ENCODE measurements at regions not wholly inside any gene's neighbourhood (a gene's known extent, or its start where the extent isn't known, plus 50 kb on each side); places are given as distances from the start of the nearest gene placed in this dataset.

DNA sequence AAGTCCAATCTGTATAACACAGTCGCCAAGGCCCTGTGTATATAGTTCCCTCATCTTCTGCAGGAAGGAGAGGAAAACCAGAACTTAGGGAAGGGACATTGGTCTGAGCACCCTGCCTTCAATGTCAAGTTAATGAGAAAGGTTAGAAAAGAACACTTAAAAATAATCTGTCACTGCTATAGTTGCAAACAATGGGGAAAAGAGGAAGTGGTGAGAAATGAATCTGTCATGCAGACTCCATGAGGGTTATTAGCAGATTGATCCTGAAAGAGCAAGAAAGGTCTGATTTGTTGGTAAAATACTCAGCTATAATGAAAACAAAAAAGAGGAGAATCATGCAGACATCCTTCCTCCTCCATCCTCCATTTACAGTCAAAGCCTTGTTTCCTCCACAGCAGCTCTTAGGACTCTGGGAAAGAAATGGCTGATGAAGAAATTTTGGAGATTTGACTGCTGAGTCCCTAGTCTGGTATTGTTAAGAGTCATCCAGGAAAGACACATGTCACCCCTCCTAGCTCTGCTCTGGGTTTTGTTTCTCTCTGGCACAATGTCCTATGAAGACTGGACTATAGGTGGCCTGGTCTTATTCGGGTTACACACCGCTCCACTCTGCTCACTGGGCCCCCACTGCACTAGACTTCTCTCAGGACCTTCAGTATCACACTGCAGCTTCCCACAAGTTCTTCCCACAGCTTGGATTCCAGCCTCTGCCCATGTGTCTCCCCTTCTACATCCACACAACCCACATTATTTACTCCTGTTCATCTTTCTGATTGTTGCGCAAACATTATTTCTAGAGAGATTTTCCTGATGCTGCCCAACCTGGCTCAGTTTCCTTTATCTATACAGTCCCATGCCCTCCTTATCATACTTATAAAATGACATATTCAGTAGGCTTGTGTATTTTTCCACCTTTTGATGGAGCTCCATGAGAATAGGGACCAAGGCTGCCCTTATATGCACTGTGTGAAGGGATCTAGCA is 56.5 kb upstream of the XYLT1 start:
- no peak overlapping the region for H3K27ac ChIP-seq (ENCODE audit: low read depth, low read length)
- H3K4me1 ChIP-seq (ENCODE audit: insufficient read depth, low read length) = no peaks in the 10 kb centered on the region
- no peak overlapping the region for H3K4me3 ChIP-seq (ENCODE audit: insufficient read depth, low read length)
- no peak overlapping the region for H2AFZ ChIP-seq (ENCODE audit: low read length)
- H4K20me1 ChIP-seq (ENCODE audit: insufficient read depth, low read length) = no peaks in the 10 kb centered on the region
- no peaks in the 10 kb centered on the region for H3K36me3 ChIP-seq (ENCODE audit: insufficient read depth, low read length)
- TF ChIP-seq, protein P1, sequence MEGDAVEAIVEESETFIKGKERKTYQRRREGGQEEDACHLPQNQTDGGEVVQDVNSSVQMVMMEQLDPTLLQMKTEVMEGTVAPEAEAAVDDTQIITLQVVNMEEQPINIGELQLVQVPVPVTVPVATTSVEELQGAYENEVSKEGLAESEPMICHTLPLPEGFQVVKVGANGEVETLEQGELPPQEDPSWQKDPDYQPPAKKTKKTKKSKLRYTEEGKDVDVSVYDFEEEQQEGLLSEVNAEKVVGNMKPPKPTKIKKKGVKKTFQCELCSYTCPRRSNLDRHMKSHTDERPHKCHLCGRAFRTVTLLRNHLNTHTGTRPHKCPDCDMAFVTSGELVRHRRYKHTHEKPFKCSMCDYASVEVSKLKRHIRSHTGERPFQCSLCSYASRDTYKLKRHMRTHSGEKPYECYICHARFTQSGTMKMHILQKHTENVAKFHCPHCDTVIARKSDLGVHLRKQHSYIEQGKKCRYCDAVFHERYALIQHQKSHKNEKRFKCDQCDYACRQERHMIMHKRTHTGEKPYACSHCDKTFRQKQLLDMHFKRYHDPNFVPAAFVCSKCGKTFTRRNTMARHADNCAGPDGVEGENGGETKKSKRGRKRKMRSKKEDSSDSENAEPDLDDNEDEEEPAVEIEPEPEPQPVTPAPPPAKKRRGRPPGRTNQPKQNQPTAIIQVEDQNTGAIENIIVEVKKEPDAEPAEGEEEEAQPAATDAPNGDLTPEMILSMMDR (IDR thresholded peaks at IDR 0.05; ENCODE audit: extremely low read depth, low read depth, low read length) = no peak
- no peaks in the 10 kb centered on the region for H3K79me2 ChIP-seq (ENCODE audit: insufficient read depth, low read length)
- no peak overlapping the region for H3K4me2 ChIP-seq (ENCODE audit: insufficient read depth, low read length)
- H3K27me3 ChIP-seq (ENCODE audit: insufficient read depth, low read length) = peaks cover 5% of the 10 kb centered on the region
- H3K9me3 ChIP-seq (ENCODE audit: low read depth, low read length) = no peaks in the 10 kb centered on the region
- no peak for DNase-seq (ENCODE audit: insufficient read length, low spot score, missing footprints)

DNA sequence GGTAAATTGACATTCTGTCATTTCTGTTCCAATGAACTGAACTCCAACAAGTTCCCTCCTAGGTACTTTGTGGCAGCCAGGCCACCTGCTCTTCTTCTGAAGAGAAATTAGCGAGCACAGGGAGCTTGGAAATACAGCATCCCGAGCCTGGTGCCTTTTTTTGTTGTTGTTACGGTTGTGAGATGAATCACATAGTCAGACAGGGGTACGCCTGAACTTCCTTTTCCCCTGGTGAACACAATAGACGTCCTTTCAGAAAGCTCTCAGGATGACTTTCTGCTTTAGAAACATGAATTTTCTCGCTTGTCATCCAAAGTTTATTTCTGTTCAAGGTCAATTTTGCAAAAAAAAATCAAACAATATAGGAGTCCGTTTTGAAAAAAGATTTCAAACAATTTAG is 53.9 kb upstream of the XYLT1 start:
- Histone ChIP-seq H3K4me3 (ENCODE audit: insufficient read depth, low read length) (no peak overlapping the region), H3K4me2 (ENCODE audit: insufficient read depth, low read length) (no peak overlapping the region), H4K20me1 (ENCODE audit: insufficient read depth, low read length) (no peaks in the 10 kb centered on the region), H3K9me3 (ENCODE audit: low read depth, low read length) (no peaks in the 10 kb centered on the region), H3K36me3 (ENCODE audit: insufficient read depth, low read length) (no peaks in the 10 kb centered on the region), H3K4me1 (ENCODE audit: insufficient read depth, low read length) (peaks cover 18% of the 10 kb centered on the region), H2AFZ (ENCODE audit: low read length) (no peak overlapping the region), H3K27me3 (ENCODE audit: insufficient read depth, low read length) (no peaks in the 10 kb centered on the region), H3K27ac (ENCODE audit: low read depth, low read length) (no peak overlapping the region), H3K79me2 (ENCODE audit: insufficient read depth, low read length) (no peaks in the 10 kb centered on the region)
- no peak for DNase-seq (ENCODE audit: insufficient read length, low spot score, missing footprints)
- TF ChIP-seq, protein P1 (IDR thresholded peaks at IDR 0.05; ENCODE audit: extremely low read depth, low read depth, low read length) = no peak

DNA sequence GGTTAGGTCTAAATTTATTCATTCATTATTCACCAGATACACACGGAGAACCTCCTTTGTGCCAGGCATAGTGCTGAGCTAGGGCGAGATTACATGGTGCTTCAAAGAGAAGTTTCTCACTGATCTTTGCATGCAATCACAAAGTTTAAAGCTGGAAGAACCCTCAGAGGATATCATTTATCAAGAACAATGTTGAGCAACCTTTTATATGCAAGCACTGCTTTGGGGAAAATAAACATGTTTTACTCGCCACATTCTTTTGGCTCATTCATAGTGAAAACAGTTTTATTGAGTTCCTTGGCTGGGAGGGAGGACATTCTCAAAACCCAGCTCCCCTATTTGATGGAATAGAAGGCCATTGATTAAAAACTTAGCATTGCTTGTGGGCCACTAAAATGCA is 49.8 kb upstream of the XYLT1 start:
- TF ChIP-seq, protein P1 (IDR thresholded peaks at IDR 0.05; ENCODE audit: extremely low read depth, low read depth, low read length) = no peak
- no peak for DNase-seq (ENCODE audit: insufficient read length, low spot score, missing footprints)
- H3K4me2 ChIP-seq (ENCODE audit: insufficient read depth, low read length) = peak overlapping the region; percentile 80
- H2AFZ ChIP-seq (ENCODE audit: low read length) = no peak overlapping the region
- H3K4me1 ChIP-seq (ENCODE audit: insufficient read depth, low read length) = peaks cover 51% of the 10 kb centered on the region
- no peak overlapping the region for H3K4me3 ChIP-seq (ENCODE audit: insufficient read depth, low read length)
- no peaks in the 10 kb centered on the region for H4K20me1 ChIP-seq (ENCODE audit: insufficient read depth, low read length)
- H3K9me3 ChIP-seq (ENCODE audit: low read depth, low read length) = no peaks in the 10 kb centered on the region
- no peaks in the 10 kb centered on the region for H3K27me3 ChIP-seq (ENCODE audit: insufficient read depth, low read length)
- H3K79me2 ChIP-seq (ENCODE audit: insufficient read depth, low read length) = no peaks in the 10 kb centered on the region
- H3K36me3 ChIP-seq (ENCODE audit: insufficient read depth, low read length) = no peaks in the 10 kb centered on the region
- peak overlapping the region; percentile 96 for H3K27ac ChIP-seq (ENCODE audit: low read depth, low read length)

Measured in osteoblast (primary cell).